ENCODE measurements at regions not wholly inside any gene's neighbourhood (a gene's known extent, or its start where the extent isn't known, plus 50 kb on each side); places are given as distances from the start of the nearest gene placed in this dataset.

- Histone ChIP-seq H3K9ac (ENCODE audit: low read length) (no peak overlapping the region), H3K27ac (ENCODE audit: low read length) (no peak overlapping the region), H3K79me2 (replicated peaks; ENCODE audit: insufficient read depth, low read length) (no peaks in the 10 kb centered on the region), H4K20me1 (ENCODE audit: insufficient read depth) (no peaks in the 10 kb centered on the region), H3F3A (ENCODE audit: insufficient read depth, low read length, poor library complexity, severe bottlenecking) (no peaks in the 10 kb centered on the region), H3K9me3 (ENCODE audit: low read length) (no peaks in the 10 kb centered on the region), H3K9me2 (ENCODE audit: insufficient read depth, low read length) (no peaks in the 10 kb centered on the region), H3K4me2 (ENCODE audit: low read length) (no peak overlapping the region), H2AFZ (ENCODE audit: low read depth, low read length) (no peak overlapping the region), H3K36me3 (ENCODE audit: insufficient read depth, low read length) (no peaks in the 10 kb centered on the region), H3K27me3 (ENCODE audit: insufficient read depth, low read depth, low read length) (no peaks in the 10 kb centered on the region), H3K4me3 (ENCODE audit: low read length) (no peak overlapping the region)
- TF ChIP-seq EZH2 (IDR thresholded peaks at IDR 0.05; ENCODE audit: borderline replicate concordance, insufficient read depth, low read length, poor library complexity, severe bottlenecking) (no peak), RAD21 (conservative IDR thresholded peaks at IDR 0.05) (no peak), SMC3 (conservative IDR thresholded peaks at IDR 0.05; ENCODE audit: poor library complexity) (no peak), MXI1 (conservative IDR thresholded peaks at IDR 0.05; ENCODE audit: poor library complexity, severe bottlenecking) (no peak), POLR2AphosphoS5 (IDR thresholded peaks at IDR 0.05) (no peak), EP300 (conservative IDR thresholded peaks at IDR 0.05; ENCODE audit: poor library complexity, severe bottlenecking) (no peak), TAF1 (IDR thresholded peaks at IDR 0.05; ENCODE audit: low read depth) (no peak)
- TF ChIP-seq, protein P1, sequence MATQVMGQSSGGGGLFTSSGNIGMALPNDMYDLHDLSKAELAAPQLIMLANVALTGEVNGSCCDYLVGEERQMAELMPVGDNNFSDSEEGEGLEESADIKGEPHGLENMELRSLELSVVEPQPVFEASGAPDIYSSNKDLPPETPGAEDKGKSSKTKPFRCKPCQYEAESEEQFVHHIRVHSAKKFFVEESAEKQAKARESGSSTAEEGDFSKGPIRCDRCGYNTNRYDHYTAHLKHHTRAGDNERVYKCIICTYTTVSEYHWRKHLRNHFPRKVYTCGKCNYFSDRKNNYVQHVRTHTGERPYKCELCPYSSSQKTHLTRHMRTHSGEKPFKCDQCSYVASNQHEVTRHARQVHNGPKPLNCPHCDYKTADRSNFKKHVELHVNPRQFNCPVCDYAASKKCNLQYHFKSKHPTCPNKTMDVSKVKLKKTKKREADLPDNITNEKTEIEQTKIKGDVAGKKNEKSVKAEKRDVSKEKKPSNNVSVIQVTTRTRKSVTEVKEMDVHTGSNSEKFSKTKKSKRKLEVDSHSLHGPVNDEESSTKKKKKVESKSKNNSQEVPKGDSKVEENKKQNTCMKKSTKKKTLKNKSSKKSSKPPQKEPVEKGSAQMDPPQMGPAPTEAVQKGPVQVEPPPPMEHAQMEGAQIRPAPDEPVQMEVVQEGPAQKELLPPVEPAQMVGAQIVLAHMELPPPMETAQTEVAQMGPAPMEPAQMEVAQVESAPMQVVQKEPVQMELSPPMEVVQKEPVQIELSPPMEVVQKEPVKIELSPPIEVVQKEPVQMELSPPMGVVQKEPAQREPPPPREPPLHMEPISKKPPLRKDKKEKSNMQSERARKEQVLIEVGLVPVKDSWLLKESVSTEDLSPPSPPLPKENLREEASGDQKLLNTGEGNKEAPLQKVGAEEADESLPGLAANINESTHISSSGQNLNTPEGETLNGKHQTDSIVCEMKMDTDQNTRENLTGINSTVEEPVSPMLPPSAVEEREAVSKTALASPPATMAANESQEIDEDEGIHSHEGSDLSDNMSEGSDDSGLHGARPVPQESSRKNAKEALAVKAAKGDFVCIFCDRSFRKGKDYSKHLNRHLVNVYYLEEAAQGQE (IDR thresholded peaks at IDR 0.05; ENCODE audit: borderline replicate concordance): no peak
- TF ChIP-seq, protein P2, sequence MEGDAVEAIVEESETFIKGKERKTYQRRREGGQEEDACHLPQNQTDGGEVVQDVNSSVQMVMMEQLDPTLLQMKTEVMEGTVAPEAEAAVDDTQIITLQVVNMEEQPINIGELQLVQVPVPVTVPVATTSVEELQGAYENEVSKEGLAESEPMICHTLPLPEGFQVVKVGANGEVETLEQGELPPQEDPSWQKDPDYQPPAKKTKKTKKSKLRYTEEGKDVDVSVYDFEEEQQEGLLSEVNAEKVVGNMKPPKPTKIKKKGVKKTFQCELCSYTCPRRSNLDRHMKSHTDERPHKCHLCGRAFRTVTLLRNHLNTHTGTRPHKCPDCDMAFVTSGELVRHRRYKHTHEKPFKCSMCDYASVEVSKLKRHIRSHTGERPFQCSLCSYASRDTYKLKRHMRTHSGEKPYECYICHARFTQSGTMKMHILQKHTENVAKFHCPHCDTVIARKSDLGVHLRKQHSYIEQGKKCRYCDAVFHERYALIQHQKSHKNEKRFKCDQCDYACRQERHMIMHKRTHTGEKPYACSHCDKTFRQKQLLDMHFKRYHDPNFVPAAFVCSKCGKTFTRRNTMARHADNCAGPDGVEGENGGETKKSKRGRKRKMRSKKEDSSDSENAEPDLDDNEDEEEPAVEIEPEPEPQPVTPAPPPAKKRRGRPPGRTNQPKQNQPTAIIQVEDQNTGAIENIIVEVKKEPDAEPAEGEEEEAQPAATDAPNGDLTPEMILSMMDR (IDR thresholded peaks at IDR 0.05; ENCODE audit: poor library complexity, severe bottlenecking): no peak
Measured at GRCh38 chr7:153628825-153629224, 423.4 kb upstream of the DPP6 start.

DNA sequence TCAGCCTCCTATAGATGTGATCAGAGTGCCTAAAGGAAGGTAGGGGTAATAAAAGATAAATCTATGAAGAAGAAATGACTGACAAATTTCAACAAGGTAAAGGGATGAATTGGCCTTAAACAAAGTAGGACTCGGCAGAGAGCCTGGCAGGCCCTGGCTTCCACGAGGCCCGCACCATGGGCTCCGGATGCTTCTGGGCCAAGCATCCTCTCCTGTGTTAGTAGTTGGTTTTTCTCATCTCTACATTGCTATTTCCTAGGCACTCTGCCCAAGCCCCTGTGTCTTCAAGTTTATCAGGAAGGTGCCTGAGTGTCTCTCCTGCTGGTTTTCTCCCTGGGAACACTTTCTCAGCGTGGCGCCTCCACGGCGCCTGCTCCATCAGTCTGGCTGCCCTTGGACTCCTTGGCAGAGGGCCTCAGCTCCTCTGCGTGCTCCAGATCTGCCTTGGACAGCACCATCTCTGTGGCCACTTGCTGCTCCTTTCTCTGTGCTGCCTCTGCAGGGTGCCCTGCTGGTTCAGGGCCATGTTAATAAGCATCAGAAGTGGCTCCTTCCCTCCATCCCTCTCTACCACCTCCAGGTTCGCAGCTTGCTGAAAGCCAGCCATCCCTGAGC lies 413.3 kb upstream of the DPP6 start:
- Histone ChIP-seq H3K9ac (ENCODE audit: low read length) (no peak overlapping the region), H3K4me2 (ENCODE audit: low read length) (no peak overlapping the region), H3K27me3 (ENCODE audit: insufficient read depth, low read depth, low read length) (no peaks in the 10 kb centered on the region), H4K20me1 (ENCODE audit: insufficient read depth) (no peaks in the 10 kb centered on the region), H2AFZ (ENCODE audit: low read depth, low read length) (no peak overlapping the region), H3K27ac (ENCODE audit: low read length) (no peak overlapping the region), H3K36me3 (ENCODE audit: insufficient read depth, low read length) (no peaks in the 10 kb centered on the region), H3K79me2 (replicated peaks; ENCODE audit: insufficient read depth, low read length) (no peaks in the 10 kb centered on the region), H3F3A (ENCODE audit: insufficient read depth, low read length, poor library complexity, severe bottlenecking) (no peaks in the 10 kb centered on the region), H3K9me2 (ENCODE audit: insufficient read depth, low read length) (no peaks in the 10 kb centered on the region), H3K9me3 (ENCODE audit: low read length) (no peaks in the 10 kb centered on the region), H3K4me3 (ENCODE audit: low read length) (no peak overlapping the region)
- TF ChIP-seq EZH2 (IDR thresholded peaks at IDR 0.05; ENCODE audit: borderline replicate concordance, insufficient read depth, low read length, poor library complexity, severe bottlenecking): no peak
- no peak for TF ChIP-seq MXI1 (conservative IDR thresholded peaks at IDR 0.05; ENCODE audit: poor library complexity, severe bottlenecking)
- no peak for TF ChIP-seq RAD21 (conservative IDR thresholded peaks at IDR 0.05)
- no peak for TF ChIP-seq SMC3 (conservative IDR thresholded peaks at IDR 0.05; ENCODE audit: poor library complexity)
- TF ChIP-seq TAF1 (IDR thresholded peaks at IDR 0.05; ENCODE audit: low read depth): no peak
- no peak for TF ChIP-seq POLR2AphosphoS5 (IDR thresholded peaks at IDR 0.05)
- TF ChIP-seq EP300 (conservative IDR thresholded peaks at IDR 0.05; ENCODE audit: poor library complexity, severe bottlenecking): no peak
- TF ChIP-seq, protein P2 (IDR thresholded peaks at IDR 0.05; ENCODE audit: poor library complexity, severe bottlenecking): no peak
- TF ChIP-seq, protein P1 (IDR thresholded peaks at IDR 0.05; ENCODE audit: borderline replicate concordance): no peak
